Upper lobe of left lung (tissue), 4 donors: ENCODE measurements at regions not wholly inside any gene's neighbourhood (a gene's known extent, or its start where the extent isn't known, plus 50 kb on each side); places are given as distances from the start of the nearest gene placed in this dataset.

Source experiments
- CTCF ChIP-seq, 6 experiments: fragments of 450-650 bp in 4 of 6; fragments of 200-600 bp in 2 of 6; sonication (generic) in 2 of 6; IDR thresholded peaks; one replicate each; pipeline ENCODE4 v1.5.1; 2016 to 2019; ENCODE audit warnings: antibody characterized with exemption in 6 of 6
- POLR2A ChIP-seq, 4 donors: fragments of 450-650 bp; IDR thresholded peaks; one replicate each; pipeline ENCODE4 v1.5.1; 2016 to 2017; ENCODE audit warnings: antibody characterized with exemption in 4 of 4, mild to moderate bottlenecking in 2 of 4
- POLR2AphosphoS5 ChIP-seq, 2 donors: sonication (generic); formaldehyde crosslinking; IDR thresholded peaks; one replicate each; pipeline ENCODE4 v1.5.1; 2017; ENCODE audit warnings: antibody characterized with exemption in 2 of 2

GRCh38 chr5:44486591-44486990 lies 97.4 kb upstream of the FGF10 start:
- TF ChIP-seq CTCF (IDR thresholded peaks at IDR 0.05) (no peak), POLR2A (IDR thresholded peaks at IDR 0.05) (no peak), POLR2AphosphoS5 (IDR thresholded peaks at IDR 0.05) (no peak)
